HEK293T (cell line): ENCODE measurements at regions not wholly inside any gene's neighbourhood (a gene's known extent, or its start where the extent isn't known, plus 50 kb on each side); places are given as distances from the start of the nearest gene placed in this dataset.

Experiments used
- ARNT ChIP-seq: fragments of 450-650 bp; IDR thresholded peaks from 2 replicates; pipeline ENCODE4 v1.6.1; 2017; ENCODE audit warnings: mild to moderate bottlenecking
- BHLHE40 ChIP-seq: fragments of 450-650 bp; IDR thresholded peaks from 2 replicates; pipeline ENCODE4 v1.6.1; 2016; ENCODE audit warnings: mild to moderate bottlenecking, moderate library complexity, borderline replicate concordance
- CTBP1 ChIP-seq: fragments of 450-650 bp; IDR thresholded peaks from 2 replicates; pipeline ENCODE4 v1.6.1; 2016; ENCODE audit warnings: borderline replicate concordance
- ELF4 ChIP-seq: fragments of 450-650 bp; IDR thresholded peaks from 2 replicates; pipeline ENCODE4 v1.6.1; 2017; ENCODE audit warnings: antibody characterized with exemption
- FOXA1 ChIP-seq: fragments of 450-650 bp; IDR thresholded peaks from 2 replicates; pipeline ENCODE4 v1.6.1; 2016; ENCODE audit warnings: mild to moderate bottlenecking
- FOXK2 ChIP-seq: fragments of 450-650 bp; IDR thresholded peaks from 2 replicates; pipeline ENCODE4 v1.6.1; 2016; ENCODE audit warnings: mild to moderate bottlenecking
- FOXM1 ChIP-seq: fragments of 450-650 bp; IDR thresholded peaks from 2 replicates; pipeline ENCODE4 v1.6.1; 2017; ENCODE audit warnings: mild to moderate bottlenecking, borderline replicate concordance
- LEF1 ChIP-seq: fragments of 450-650 bp; IDR thresholded peaks from 2 replicates; pipeline ENCODE4 v1.6.1; 2017; ENCODE audit warnings: mild to moderate bottlenecking, borderline replicate concordance
- SP1 ChIP-seq: fragments of 450-650 bp; IDR thresholded peaks from 2 replicates; pipeline ENCODE4 v1.6.1; 2017
- SUZ12 ChIP-seq: fragments of 450-650 bp; IDR thresholded peaks from 2 replicates; pipeline ENCODE4 v1.6.1; 2016; ENCODE audit warnings: mild to moderate bottlenecking
- TARDBP ChIP-seq: fragments of 450-650 bp; IDR thresholded peaks from 2 replicates; pipeline ENCODE4 v1.6.1; 2016
- ZNF384 ChIP-seq: fragments of 450-650 bp; IDR thresholded peaks from 2 replicates; pipeline ENCODE4 v1.6.1; 2016

GRCh38 chr10:21230219-21230618, 295.3 kb downstream of the SKIDA1 start:
- TF ChIP-seq FOXM1 (no peak), SP1 (no peak), BHLHE40 (no peak), ELF4 (no peak), ARNT (no peak), TARDBP (no peak), SUZ12 (no peak), ZNF384 (no peak), FOXA1 (no peak), LEF1 (no peak), CTBP1 (no peak), FOXK2 (no peak)
